ENCODE measurements at regions not wholly inside any gene's neighbourhood (a gene's known extent, or its start where the extent isn't known, plus 50 kb on each side); places are given as distances from the start of the nearest gene placed in this dataset.
"Not testable (repeated sequence)": the region's sequence is repeated elsewhere in the genome, so short reads cannot be mapped to it uniquely, and the experiment has no call there.

DNA sequence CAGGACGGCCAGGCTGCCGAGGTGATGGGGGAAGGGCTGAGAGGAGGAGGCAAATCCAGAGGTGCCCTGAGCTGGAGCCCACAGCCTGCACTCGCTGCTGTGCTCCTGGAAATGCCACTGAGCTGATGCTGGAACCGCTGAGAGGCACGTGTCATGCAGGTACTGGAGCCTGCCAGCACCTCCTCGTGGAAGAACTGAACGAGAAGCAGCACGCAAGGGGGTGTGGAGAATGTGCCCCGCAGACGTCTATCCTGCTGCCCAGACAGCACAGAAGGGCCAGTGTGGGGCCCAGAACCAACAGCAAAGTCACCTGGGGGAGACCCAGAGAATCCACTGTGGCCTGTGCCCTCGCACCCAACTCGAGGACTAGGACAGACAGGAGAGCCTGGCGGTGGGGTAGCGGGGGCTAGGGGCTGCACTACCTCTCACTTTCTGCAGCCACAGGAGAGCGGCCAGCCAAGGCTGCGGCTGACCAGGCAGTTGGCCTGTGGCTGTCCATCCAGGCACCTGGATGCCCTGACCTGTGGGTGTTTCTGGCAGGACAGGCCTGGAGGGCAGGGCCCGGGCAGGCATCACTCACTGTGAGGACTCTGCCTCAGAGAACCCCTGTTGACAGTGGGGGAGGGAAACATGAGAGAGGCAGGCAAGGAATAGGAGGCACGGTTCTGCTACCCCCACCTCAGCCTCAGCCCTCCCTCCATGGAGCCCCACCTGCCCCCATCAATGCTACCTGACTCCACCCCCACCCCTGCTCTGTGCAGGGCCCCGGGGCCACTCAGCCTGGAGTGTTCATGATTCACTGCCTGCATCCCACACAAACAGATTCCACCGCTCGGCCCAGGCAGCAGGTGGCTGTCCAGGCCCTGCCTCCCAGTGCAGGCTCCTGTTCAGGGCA lies 213.1 kb downstream of the TBC1D2B start:
- DNase-seq (ENCODE audit: low read depth): no peak

DNA sequence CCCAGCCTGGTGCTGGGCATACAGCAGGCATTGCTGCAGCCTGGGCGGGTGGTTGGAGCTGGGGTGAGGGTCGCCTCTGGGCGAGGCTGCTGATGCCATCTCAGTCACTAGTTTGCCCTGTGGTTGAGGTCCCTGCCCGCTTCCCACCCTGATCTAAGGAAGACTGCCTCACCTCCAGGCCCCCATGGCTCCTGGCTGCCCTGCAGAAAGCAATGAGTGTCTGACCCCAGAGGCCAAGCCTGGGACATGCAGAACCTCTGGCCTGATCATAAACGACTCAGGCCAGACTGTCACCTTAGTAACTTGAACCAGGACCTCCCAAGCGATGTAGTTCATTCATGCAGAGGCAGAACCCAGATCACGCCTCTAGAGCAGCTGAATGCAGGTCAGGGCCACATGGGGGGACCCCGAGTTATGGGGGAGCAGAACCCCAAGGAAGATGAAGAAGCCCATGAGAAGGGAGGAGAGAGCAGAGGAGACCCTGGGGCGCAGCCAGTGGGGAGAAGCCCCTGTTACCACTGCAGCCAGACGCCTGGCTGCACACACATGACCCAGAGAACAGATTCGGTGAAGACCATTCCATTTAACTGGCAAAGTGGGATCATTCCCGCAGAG lies 213.9 kb downstream of the TBC1D2B start:
- DNase-seq (ENCODE audit: low read depth): no peak

DNA sequence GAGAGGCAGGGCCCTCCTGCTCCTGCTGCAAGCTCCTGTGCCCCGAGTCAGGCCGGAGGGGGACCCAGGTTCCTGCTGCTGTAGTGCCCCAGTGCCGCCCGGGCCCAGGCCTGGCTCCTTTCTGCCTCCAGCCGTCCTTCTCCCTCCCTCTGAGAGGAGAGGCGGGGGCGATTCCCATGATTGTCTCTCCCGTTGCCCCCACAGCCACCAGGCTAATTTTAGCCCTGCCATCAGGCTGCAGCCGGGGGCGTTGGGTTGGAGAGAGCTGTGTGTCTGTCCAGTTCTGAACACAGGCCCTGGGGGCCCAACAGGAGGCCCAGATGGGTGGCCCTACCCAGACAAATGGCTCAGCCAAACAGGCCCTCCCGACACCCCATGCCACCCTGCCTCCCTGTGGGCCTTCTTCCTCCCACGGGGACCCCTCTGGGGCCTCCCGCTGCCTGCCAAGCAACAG lies 214.8 kb downstream of the TBC1D2B start:
- DNase-seq (ENCODE audit: low read depth): no peak

DNA sequence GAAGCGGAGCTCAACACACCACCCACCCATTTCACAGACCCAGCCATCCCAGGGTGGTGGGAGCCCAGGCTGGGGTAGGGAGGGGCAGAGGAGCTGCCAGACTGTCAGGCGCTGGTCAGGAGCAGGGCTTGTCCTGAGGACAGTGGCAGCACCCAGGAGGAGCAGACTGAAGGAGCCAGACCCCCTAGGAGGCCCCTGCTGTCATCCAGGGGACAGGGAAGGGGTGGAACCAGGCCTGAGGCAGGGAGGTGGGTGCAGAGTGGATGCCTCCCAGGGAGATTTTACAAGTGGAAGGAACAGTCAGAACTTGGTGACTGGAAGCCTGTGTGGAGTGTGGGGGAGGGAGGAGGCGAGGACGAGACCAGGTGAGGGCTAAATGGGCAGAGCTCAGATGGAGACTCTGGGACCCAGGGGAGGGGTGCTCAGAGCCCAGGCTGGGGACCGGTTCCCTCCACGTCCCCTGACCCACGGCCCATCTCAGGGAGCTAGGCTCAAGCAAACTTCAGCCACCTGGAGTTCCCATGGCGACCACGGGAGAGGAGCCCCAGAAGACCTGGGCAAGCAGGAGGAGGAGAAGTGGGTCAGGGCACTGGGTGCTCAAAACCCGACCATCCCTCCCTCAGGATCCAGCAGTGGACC lies 215.4 kb downstream of the TBC1D2B start:
- DNase-seq (ENCODE audit: low read depth): not testable (repeated sequence)

DNA sequence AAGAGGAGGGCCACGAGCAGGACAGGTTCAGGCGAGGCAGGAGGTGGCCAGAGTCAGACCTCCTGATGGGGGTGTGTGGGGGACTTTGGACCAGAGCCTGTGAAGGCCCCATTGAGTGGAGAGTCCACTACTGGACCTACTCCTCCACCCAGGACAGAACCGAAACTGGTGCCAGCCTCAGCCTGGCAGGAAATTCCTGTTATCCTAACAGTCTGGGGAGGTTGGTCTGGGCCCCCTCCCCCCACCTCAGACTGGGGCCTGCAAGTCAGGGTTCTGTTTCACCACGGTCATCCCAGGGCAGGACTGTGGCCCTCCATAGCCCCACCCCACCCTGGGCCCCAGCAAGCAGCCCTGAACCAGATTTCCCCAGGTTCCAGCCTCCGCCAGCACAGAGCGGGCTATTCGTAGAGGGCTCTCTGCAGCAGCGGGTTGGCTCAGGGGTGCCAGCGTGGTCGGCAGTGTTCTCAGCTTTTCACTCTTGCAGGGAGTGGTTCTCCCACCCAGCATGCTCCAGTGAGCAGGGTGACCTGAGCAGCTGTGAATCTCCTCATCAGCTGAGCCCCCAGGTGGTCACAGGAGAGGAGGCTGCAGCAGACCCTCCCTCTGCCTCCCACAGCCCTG lies 217.3 kb downstream of the TBC1D2B start:
- no peak for DNase-seq (ENCODE audit: low read depth)

DNA sequence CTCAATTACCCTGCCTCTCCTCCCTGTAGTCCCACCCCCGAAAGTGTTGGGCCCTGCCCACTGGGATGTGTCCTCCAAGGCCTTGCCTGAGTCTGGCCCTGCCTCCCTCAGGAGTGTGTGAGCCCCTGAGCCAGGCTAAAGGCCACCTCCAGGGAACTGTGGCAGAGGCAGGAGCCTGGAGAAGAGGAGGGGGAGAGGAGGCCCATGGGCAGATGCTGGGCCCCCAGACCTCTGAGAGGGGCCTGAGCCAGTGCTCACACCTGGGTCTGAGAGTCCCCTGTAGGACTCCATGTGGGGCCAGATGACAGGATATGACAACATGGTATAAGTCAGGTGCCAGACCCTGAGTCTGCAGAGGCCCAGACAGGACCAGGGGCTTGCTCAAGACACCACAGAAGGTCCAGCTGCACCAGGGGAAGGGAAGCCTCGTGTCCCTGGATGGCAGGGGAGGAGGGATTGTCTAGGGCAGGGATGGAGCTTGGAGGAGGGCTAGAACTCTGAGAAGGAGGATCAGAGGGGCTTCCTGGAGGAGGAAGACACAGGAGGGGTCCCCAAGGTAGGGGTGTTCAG lies 217.9 kb downstream of the TBC1D2B start:
- DNase-seq (ENCODE audit: low read depth): no peak

DNA sequence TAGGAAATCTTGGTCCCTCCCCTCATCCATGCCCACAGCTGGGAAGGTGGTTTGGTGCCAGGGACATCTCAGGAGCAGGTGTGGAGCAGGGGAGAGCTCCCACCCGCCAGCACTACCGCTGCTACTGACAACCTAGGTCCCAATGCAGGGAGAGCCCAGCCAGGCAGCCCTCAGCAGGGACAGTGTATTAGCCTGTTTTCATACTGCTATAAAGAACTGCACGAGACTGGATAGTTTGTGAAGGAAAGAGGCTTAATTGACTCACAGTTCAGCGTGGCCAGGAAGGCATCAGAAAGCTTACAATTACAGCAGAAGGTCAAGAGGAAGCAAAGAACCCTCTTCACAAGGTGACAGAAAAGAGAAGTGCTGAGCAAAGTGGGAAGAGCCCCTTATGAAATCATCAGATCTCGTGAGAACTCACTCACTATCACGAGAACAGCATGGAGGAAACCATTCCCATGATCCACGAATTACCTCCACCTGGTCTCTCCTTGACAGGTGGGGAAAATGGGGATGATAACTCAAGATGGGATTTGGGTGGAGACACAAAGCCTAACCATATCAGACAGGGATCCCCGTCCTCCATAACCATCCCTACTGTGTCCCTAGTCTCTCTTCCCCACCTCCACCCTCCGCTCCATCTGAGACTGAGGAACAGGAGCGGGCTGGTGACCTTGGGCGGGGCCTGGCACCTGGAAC lies 218.6 kb downstream of the TBC1D2B start:
- no peak for DNase-seq (ENCODE audit: low read depth)

DNA sequence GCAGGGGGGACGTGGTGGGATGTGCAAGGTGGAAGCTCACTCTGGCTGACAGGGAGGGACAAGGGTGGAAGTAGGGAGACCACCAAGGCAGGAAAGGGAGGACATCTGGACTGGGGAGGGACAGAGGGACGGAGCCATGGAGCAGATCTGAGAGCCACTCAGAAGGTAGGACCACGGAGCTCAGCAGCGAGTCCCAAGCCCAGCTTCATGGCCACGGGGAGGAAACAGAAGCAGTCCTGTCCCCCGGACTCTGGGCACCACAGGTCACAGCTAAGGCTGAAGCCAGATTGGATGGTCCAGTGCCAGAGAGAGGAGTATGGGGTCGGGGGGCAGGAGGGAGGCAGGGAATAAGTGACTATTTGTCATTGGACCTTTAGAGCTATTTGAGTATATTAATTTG lies 220.1 kb downstream of the TBC1D2B start:
- no peak for DNase-seq (ENCODE audit: low read depth)

DNA sequence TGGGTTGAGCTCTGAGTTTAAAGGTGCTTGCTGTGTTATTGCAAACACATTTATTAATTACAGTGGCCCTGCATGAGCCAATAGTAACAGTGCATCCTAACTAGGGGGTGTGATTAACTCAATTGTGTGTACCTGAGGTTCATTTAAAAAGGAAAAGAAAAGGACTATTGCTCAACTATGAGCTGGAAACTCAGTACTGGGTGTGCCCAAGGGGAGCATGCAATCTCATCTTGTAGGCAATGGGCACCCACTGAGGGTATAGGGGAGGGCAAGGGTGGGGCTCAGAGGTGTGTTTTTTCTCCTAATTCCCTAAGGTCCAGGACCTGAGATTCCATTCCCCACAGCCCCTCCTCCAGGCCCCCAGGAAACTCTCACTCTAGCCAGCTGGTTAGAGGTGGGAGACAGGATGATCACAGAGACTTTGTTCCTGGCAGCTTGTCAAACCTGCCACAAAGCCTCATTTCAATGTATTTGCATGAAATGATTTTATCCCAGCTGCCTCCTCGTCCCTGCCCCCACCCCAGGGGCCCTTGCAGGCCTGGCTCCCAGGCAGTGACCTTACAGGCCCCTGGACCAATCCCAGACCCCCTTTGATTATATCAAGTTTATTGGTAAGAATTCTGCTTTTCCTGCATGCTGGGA lies 220.7 kb downstream of the TBC1D2B start:
- no peak for DNase-seq (ENCODE audit: low read depth)

DNA sequence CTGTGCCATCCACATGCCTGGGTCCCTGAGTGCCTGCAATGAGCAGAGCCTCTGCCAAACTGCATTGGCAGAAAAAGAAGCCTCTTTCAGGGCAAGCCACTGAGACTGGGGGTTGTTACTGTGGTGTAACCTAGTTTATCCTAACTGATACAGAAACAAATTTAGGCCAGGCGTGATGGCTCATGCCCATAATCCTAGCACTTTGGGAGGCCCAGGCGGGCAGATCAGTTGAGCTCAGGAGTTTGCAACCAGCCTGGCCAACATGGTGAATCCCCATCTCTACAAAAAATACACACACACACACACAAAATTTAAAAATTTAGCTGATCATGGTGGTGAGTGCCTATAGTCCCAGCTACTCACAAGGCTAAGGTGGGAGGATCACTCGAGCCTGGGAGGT lies 221.6 kb downstream of the TBC1D2B start:
- DNase-seq (ENCODE audit: low read depth): no peak

DNA sequence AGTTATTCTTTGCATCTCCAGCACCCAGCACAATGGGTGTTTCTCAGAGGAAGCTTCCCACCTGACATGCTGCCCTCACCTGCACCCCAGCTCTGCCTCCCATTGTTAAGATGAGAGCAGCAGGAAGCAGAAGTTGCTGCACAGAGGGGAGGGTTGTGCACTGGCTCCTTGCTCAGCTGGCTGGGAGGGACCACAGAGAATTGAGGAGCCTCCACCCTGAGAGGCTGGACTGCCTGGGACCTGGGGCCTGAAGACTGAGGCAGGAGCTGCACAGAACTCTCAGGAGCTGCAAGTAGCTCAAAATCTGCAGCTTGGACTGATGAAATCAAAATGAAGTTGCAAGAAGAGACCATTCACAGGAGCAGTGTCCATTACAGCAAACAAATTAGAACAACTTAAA lies 222.3 kb upstream of the LINGO1 start:
- no peak for DNase-seq (ENCODE audit: low read depth)

DNA sequence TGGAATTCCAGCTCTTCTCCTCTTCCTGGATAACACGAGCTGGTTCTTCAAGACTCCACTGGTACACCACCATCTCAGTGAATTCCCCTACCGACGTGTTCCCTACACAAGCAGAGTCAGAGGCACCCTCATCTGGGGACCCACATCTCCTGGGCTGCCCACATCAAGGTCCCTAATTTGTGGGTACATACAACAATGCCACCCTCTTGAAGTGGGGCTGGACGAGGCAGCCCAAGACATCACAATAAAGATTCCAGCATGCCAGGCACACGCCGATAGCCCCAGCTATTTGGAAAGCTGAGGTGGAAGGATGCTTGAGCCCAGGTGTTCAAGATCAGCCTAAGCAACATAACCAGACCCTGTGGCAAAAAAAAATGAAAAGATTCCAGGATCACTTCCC lies 221.2 kb upstream of the LINGO1 start:
- DNase-seq (ENCODE audit: low read depth): no peak

DNA sequence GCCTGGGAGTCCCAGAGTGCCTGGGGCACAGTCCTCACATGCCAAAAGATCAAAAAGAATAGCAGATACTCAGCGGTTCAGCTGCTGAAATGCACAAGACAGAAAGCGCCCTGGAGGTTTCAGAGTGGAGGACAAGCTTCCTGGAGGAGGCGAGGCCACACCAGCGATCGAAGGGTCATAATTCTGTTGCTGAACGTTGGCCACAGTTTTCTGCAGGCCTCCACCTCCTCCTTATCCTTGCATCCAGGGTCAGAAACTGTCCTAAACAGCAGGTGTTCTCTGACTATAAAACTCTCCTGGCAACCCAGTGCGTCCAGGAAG lies 220.3 kb upstream of the LINGO1 start:
- no peak for DNase-seq (ENCODE audit: low read depth)

DNA sequence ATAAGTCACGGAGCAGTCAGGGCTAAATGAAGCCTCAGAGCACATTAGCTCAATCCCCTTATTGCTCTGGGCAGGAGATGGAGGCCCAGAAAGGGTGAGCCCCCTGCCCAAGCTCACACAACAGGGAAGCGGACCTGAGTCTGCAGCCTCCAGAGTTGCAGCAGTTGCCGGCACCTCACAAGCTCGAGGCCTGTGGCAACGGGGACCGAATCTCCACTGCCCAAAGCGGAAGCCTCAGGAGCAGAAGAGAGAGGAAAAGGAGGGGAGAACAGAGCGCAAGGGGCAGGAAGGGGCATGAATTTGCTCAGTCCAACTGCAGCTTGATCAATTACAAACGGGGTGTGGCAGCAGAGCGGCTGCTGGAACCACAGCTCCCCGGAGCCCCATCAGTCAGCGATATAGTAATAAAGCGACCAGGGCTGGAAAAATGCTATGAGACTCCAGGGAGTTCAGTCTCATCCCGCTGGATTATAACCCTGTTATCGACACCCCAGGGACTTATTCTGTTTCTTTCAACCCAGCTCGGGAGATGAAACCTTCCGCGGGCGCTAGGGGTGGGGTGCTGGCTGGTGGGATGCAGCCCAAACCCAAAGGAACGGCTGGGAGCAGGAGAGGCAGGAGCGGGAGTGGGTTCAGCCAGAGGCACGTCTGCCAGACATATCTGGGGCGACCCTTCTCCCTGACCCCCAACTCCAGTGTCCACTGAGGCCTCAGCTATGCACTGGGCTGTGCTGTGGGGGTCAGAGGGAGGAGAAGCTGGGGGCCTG lies 219.7 kb upstream of the LINGO1 start:
- no peak for DNase-seq (ENCODE audit: low read depth)

DNA sequence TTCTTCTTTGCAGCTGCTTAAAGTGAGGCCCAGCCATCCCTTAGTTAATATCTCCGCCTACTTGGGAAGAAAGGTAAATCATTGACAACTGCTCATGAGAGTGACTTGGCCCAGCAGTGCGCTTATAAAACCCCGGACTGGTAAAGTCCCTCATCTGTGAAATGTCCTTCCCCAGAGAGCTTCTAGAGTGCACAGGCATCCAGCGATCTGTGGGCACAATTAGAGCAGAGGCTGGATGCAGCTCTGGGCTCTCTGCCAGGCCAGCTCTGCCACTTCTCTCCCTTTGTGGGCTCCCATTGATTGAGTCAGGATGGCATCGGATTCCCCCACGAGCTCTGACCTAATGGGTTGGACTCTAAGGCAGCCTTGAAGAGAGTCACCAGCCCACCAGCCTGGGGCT lies 219.0 kb upstream of the LINGO1 start:
- peak; percentile 29 for DNase-seq (ENCODE audit: low read depth)

DNA sequence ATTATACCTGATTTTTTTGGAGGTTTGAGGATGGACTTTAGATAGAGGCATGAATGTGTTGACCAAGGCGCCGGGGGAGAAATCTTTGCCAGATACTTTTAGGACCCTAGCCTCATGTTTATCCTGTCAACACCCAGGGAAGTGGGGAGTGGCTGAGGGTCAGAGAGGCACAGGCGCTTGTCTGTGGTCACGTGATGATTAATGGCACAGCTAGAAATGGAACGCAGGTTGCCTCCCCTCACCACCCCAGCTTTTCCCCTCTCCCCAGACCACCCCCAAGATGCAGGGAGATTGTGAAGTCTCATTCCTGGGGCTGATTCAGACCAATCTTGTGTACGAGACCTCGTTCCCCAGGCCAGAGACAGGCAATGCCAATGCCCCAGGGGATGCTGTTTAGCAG lies 218.4 kb upstream of the LINGO1 start:
- DNase-seq (ENCODE audit: low read depth): no peak

DNA sequence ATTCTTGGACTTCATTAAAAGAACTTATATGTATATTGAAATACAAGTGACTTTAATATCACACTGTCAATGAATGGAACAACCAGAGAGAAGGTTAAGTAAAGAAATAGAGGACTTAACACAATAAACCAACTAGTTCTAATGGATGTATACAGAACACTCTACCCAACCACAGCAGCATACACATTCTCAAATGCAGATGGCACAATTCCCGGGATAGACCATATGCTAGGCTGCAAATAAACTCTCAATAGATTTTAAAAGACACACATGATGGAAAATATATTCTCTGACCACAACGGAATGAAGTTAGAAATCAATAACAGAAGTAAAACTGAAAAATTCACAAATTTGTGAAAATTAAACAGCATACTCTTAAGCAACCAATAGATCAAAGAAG lies 214.3 kb upstream of the LINGO1 start:
- DNase-seq (ENCODE audit: low read depth): no peak

DNA sequence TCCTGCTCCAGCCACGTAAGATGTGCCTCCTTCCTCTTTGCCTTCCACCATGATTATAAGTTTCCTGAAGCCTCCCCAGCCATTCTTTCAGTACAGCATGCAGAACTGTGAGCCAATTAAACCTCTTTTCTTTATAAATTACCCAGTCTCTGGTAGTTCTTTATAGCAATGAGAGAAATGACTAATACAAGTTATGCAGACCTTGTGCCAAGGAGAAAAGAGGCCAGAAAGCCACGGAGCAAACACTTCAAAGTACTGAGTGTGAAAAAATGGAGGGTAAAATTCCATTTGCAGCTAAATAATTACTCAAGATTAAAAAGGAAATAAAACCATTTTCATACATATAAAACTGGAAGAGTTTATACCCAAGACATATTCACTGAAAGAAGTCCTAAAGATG lies 213.6 kb upstream of the LINGO1 start:
- no peak for DNase-seq (ENCODE audit: low read depth)

DNA sequence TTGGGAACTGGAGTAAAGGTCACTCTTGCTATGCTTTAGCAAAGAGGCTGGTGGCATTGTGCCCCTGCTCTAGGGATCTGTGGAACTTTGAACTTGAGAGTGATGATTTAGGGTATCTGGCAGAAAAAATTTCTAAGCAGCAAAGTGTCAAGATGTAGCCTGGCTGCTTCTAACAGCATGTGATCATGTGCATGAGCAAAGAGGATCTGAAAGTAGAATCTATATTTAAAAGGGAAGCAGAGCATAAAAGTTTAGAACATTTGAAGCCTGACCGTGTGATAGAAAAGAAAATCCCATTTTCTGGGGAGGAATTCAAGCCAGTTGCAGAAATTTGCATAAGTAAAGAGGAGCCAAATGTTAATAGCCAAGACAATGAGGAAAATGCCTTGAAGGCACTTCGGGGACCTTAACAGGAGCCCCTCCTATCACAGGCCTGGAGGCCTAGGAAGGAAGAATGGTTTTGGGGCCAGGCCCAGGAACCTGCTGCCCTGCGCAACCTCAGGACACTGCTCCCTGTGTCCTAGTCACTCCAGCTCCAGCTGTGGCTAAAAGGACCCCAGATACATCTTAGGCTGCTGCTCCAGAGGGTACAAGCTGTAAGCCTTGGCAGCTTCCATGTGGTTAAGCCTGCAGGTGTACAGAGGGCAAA lies 212.2 kb upstream of the LINGO1 start:
- no peak for DNase-seq (ENCODE audit: low read depth)
